Peyer's patch (tissue), 4 donors: ENCODE measurements at regions not wholly inside any gene's neighbourhood (a gene's known extent, or its start where the extent isn't known, plus 50 kb on each side); places are given as distances from the start of the nearest gene placed in this dataset.

Experiments
- POLR2A ChIP-seq, 2 donors: fragments of 450-650 bp; IDR thresholded peaks; one replicate each; pipeline ENCODE4 v1.5.1; 2017; ENCODE audit warnings: antibody characterized with exemption in 2 of 2, mild to moderate bottlenecking in 2 of 2, moderate library complexity in 2 of 2
- TF ChIP-seq, protein P1 (sequence below), 6 experiments: fragments of 450-650 bp in 4 of 6; fragments of 200-600 bp in 2 of 6; sonication (generic) in 1 of 6; IDR thresholded peaks; one replicate each; pipeline ENCODE4 v1.5.1; 2017 to 2019; ENCODE audit warnings: antibody characterized with exemption in 6 of 6, mild to moderate bottlenecking in 3 of 6, moderate library complexity in 1 of 6

DNA sequence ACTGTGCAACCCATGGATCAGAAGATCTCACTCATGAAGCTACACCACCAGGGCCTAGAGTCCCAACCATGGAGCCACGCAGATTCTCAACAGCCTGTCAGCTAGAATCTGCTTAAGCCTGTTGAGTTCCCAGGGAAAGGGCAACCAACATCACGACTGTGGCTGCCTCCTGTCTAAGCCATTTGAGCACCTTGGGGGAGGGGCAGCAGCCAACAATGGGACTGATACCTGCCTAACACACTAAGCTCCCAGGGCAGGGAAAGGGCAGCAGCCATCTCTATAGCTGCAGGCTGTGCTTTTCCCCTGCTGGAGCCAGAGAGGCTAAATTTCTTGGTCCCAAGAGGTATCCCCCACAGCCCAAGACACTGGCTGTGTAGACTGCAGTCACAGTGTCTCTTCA is 96.5 kb upstream of the TCEAL2 start:
- TF ChIP-seq, protein P1, sequence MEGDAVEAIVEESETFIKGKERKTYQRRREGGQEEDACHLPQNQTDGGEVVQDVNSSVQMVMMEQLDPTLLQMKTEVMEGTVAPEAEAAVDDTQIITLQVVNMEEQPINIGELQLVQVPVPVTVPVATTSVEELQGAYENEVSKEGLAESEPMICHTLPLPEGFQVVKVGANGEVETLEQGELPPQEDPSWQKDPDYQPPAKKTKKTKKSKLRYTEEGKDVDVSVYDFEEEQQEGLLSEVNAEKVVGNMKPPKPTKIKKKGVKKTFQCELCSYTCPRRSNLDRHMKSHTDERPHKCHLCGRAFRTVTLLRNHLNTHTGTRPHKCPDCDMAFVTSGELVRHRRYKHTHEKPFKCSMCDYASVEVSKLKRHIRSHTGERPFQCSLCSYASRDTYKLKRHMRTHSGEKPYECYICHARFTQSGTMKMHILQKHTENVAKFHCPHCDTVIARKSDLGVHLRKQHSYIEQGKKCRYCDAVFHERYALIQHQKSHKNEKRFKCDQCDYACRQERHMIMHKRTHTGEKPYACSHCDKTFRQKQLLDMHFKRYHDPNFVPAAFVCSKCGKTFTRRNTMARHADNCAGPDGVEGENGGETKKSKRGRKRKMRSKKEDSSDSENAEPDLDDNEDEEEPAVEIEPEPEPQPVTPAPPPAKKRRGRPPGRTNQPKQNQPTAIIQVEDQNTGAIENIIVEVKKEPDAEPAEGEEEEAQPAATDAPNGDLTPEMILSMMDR (IDR thresholded peaks at IDR 0.05): no peak
- no peak for TF ChIP-seq POLR2A (IDR thresholded peaks at IDR 0.05)
